VCaP (cell line): ENCODE measurements at regions not wholly inside any gene's neighbourhood (a gene's known extent, or its start where the extent isn't known, plus 50 kb on each side); places are given as distances from the start of the nearest gene placed in this dataset.

Experiments
- H3K27ac ChIP-seq: fragments of 450-650 bp; 2 replicates; pipeline ENCODE4 v1.5.1; 2017
- TF ChIP-seq, protein P1 (sequence below): fragments of 450-650 bp; conservative IDR thresholded peaks from 2 replicates; pipeline ENCODE4 v1.5.1; 2017; ENCODE audit warnings: mild to moderate bottlenecking, moderate library complexity

DNA sequence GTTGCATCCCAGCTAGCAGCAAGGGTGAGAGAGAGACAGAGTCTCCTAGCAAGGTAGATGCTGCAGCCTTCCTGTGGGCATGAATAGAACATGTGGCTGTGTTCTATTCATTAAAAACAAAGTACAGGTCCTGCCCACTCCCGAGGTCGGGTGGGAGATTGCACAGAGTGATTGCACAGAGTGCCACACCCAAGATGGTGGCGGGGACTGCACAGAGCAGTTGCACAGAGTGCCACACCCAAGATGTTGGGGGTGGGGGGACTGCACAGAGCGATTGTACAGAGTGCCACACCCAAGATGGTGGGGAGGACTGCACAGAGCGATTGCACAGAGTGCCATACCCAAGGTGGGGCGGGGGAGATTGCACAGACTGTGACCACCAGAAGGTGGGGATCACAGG is 410.8 kb upstream of the EEF2KMT start:
- no peak overlapping the region for H3K27ac ChIP-seq
- TF ChIP-seq, protein P1, sequence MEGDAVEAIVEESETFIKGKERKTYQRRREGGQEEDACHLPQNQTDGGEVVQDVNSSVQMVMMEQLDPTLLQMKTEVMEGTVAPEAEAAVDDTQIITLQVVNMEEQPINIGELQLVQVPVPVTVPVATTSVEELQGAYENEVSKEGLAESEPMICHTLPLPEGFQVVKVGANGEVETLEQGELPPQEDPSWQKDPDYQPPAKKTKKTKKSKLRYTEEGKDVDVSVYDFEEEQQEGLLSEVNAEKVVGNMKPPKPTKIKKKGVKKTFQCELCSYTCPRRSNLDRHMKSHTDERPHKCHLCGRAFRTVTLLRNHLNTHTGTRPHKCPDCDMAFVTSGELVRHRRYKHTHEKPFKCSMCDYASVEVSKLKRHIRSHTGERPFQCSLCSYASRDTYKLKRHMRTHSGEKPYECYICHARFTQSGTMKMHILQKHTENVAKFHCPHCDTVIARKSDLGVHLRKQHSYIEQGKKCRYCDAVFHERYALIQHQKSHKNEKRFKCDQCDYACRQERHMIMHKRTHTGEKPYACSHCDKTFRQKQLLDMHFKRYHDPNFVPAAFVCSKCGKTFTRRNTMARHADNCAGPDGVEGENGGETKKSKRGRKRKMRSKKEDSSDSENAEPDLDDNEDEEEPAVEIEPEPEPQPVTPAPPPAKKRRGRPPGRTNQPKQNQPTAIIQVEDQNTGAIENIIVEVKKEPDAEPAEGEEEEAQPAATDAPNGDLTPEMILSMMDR = no peak

DNA sequence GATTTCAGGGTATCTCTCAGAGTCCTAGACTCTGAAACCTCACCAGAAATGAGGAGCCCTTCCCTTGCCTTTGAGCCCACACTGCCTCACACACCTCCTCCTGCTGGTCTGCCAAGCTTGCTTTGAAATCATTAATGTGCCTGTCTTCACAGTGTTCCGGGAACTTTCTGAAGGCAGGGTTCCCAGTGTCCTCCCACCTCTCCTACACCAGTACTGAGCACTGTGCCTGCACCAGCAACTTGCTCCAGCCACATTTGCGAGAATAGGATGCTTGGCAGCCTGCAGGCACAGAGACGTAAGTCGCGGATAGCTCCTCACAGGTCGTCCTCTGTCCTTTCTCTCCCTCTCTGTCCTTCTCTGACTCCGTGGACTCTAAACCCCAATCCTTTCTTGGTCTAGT is 408.4 kb upstream of the EEF2KMT start:
- TF ChIP-seq, protein P1 = no peak

DNA sequence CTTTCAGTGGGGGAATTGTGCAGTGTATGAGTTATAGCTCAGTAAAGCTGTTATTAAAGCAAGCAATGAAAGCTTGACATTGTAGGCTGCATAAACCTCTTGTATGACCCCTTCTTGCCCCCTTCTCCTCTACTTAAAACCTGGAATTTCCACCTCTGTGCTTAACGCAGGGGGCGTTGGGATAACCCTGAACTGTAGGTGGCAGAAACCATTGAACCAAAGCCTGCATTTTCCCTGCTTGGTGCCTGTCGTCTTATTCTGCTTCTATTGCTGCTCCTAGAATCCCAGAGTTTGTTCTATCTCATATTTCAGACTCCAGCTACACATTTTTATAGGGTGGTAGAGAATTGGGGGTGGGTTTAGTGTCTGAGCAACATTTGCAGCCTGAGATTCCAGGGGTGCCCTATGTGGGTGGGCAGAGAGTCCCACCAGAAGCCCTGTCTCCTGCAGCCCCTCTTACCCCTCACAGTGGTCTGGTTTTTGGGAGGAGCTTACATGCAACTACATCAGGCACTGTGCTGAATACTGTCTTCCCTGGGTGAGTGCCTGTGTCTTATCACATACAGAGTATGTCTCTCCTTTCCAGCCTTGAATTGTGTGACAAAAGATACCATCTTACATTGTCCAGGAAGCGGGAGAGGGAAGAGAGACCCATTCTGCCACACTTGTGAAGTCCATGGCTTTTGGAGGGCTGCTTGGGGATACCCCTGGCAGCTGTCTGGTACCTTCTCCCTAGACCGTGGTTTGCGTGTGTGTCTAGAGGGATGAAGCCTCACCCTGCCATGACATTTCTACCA is 407.7 kb upstream of the EEF2KMT start:
- no peak overlapping the region for H3K27ac ChIP-seq
- TF ChIP-seq, protein P1 = no peak

More for the DNA sequence above, 408.4 kb upstream of the EEF2KMT start:
- H3K27ac ChIP-seq = no peak overlapping the region

DNA sequence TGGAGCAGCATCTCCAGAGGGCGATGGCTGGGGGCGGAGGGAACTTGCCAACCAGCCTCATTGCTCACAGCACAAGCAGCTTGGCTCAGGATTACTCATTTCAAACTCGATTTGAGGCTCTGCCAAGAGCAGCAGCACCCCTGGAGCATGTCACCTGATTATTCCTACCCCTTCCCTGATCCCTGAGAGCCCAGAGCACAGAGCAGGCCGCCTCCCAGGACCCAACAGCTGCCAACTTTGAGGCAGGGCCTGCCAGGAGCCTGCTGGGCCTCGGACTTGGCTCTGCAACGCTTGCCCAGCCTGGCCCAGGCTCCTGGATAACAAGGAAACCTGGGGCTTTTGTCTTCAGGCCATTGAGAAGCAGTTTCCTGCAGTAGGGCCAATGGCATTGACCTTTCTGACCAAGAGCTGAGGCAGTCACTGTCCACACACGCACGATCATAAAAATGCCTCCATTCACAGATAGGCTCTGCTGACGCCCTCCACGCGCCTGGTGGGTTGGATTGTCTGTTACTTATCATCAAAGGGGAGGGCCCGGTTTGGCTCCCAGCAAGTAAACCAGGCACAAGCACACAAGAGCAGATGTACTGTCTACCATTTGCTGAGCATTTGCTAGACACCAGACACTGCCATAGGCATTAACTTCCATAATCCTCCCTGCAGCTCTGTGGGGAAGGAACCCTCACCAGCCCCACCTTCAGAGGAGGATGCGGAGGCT is 406.6 kb upstream of the EEF2KMT start:
- no peak overlapping the region for H3K27ac ChIP-seq
- TF ChIP-seq, protein P1 = no peak

DNA sequence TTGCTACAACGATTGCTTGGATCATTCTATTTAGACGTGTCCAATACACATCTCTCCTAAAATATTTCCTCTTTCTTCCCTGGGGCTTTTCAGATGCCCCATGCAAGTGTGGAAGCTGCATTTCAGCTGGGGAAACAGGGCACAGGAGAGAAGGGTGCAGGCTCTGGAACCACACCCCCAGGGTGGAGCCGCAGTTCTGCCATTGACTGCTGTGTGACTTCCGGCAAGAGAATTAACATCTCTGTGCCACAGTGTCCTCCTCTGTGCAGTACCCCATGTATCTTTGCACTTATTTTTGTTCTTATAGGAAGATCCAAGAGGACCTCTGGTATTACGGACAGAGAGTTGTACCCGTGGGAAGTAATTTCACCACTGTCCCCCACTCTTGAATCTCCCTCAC is 405.3 kb upstream of the EEF2KMT start:
- TF ChIP-seq, protein P1 = no peak

DNA sequence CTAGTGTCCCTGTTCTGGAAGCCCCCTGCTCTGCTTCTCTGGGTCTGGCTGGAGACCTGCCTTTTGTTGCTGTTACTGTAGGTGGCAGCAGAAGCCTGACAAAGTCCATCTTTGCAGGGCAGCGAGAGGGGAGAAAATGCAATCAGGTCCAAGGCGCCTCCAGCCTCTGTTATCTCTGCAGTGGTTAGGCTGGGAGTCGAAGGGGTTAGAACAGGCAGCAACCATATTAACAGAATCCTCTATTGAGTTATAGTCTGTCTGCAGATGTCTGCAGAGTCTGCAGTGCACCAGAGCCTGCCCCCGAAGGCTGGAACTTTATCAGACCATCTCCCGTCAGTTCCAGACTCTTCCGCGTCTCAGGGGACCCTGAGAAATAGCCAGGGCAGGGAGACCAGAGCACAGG is 404.9 kb upstream of the EEF2KMT start:
- no peak overlapping the region for H3K27ac ChIP-seq
- TF ChIP-seq, protein P1 = peak; percentile 62

More for the DNA sequence above, 405.3 kb upstream of the EEF2KMT start:
- H3K27ac ChIP-seq = no peak overlapping the region

DNA sequence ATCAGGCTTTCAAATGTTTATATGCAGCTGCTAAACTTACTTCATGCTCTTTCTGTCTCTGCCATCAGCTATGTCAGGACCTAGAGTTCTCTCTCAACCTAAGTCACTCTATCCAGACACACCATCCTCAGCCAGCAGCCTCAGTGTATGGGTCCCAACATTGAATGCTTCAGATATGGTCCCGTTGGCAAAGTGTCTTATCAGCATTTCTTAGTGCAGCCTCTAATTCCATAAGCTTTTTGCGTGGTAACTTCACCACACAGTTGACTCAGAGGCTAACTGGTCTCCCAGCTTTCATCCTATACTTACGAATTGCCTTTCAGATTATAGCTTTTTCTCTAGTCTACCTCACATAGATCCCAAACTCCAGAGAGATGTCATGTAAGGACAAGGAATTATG is 402.9 kb upstream of the EEF2KMT start:
- no peak overlapping the region for H3K27ac ChIP-seq
- TF ChIP-seq, protein P1 = no peak
